H1 (cell line): ENCODE measurements at regions not wholly inside any gene's neighbourhood (a gene's known extent, or its start where the extent isn't known, plus 50 kb on each side); places are given as distances from the start of the nearest gene placed in this dataset.

Source experiments
- CTCF ChIP-seq, 3 experiments: IDR thresholded peaks; 1 replicate in 2 of 3; 2 replicates in 1 of 3; pipeline versions ENCODE4 v1.5.1 to v1.6.1; 2011; ENCODE audit warnings: low read length in 3 of 3, mild to moderate bottlenecking in 3 of 3, inconsistent platforms in 2 of 3, low read depth in 1 of 3, moderate library complexity in 1 of 3; ENCODE audit not compliant: insufficient read depth in 1 of 3; ENCODE audit errors: control extremely low read depth in 1 of 3
- EZH2 ChIP-seq: fragments of 200-600 bp; sonication (generic); IDR thresholded peaks from 2 replicates; pipeline ENCODE4 v1.7.1; 2012; ENCODE audit warnings: low read depth, mild to moderate bottlenecking, moderate library complexity, low read length, inconsistent platforms; ENCODE audit not compliant: severe bottlenecking
- FOSL1 ChIP-seq: IDR thresholded peaks from 2 replicates; pipeline ENCODE4 v1.6.1; 2011; ENCODE audit warnings: mild to moderate bottlenecking, low read depth, low read length, moderate library complexity; ENCODE audit not compliant: insufficient read depth
- HDAC6 ChIP-seq: IDR thresholded peaks from one replicate; pipeline ENCODE4 v1.7.1; 2012; ENCODE audit warnings: low read depth, mild to moderate bottlenecking, inconsistent platforms, low read length, moderate library complexity
- JUND ChIP-seq: IDR thresholded peaks from 2 replicates; pipeline ENCODE4 v1.6.1; 2011; ENCODE audit warnings: mild to moderate bottlenecking, improper control_type of control experiment, low read length
- PHF8 ChIP-seq: fragments of 200-600 bp; sonication (generic); conservative IDR thresholded peaks from 2 replicates; pipeline ENCODE4 v1.7.1; 2012; ENCODE audit warnings: low read depth, mild to moderate bottlenecking, inconsistent platforms, low read length, moderate library complexity
- POLR2A ChIP-seq, 2 experiments: IDR thresholded peaks; 1 replicate in 1 of 2; 2 replicates in 1 of 2; pipeline ENCODE4 v1.6.1; 2011; ENCODE audit warnings: low read depth in 2 of 2, low read length in 2 of 2, mild to moderate bottlenecking in 2 of 2; ENCODE audit errors: control extremely low read depth in 1 of 2
- POLR2AphosphoS5 ChIP-seq: IDR thresholded peaks from 2 replicates; pipeline ENCODE4 v1.6.1; 2011; ENCODE audit warnings: low read depth, low read length
- RBBP5 ChIP-seq: IDR thresholded peaks from 2 replicates; pipeline ENCODE4 v1.7.1; 2012; ENCODE audit warnings: low read depth, mild to moderate bottlenecking, inconsistent platforms, low read length, moderate library complexity, borderline replicate concordance
- SAP30 ChIP-seq: fragments of 300-600 bp; sonication (generic); IDR thresholded peaks from 2 replicates; pipeline ENCODE4 v1.7.1; 2012; ENCODE audit warnings: low read length, moderate library complexity, mild to moderate bottlenecking, inconsistent platforms; ENCODE audit not compliant: insufficient read depth, insufficient replicate concordance
- SIX5 ChIP-seq: IDR thresholded peaks from 2 replicates; pipeline ENCODE4 v1.6.1; 2011; ENCODE audit warnings: mild to moderate bottlenecking, low read depth, low read length
- ZNF274 ChIP-seq: IDR thresholded peaks from 2 replicates; pipeline ENCODE4 v1.7.0; 2012; ENCODE audit warnings: low read length, borderline replicate concordance; ENCODE audit errors: extremely low read depth
- TF ChIP-seq, protein P1 (sequence below): IDR thresholded peaks from 2 replicates; pipeline ENCODE4 v1.6.1; 2012; ENCODE audit warnings: inconsistent platforms
- TF ChIP-seq, protein P2 (sequence below): IDR thresholded peaks from 2 replicates; pipeline ENCODE4 v1.6.1; 2012; ENCODE audit warnings: inconsistent platforms

- TF ChIP-seq HDAC6 (no peak), SAP30 (no peak), CTCF (IDR thresholded peaks at IDR 0.05; ENCODE audit: control extremely low read depth in 1 of 3, insufficient read depth in 1 of 3, low read depth in 1 of 3, low read length in 3 of 3) (no peak), FOSL1 (no peak), SIX5 (no peak), POLR2A (IDR thresholded peaks at IDR 0.05; ENCODE audit: control extremely low read depth in 1 of 2, low read depth in 2 of 2, low read length in 2 of 2) (no peak), POLR2AphosphoS5 (no peak), PHF8 (no peak), ZNF274 (no peak), JUND (no peak), EZH2 (no peak), RBBP5 (no peak)
- TF ChIP-seq, protein P1, sequence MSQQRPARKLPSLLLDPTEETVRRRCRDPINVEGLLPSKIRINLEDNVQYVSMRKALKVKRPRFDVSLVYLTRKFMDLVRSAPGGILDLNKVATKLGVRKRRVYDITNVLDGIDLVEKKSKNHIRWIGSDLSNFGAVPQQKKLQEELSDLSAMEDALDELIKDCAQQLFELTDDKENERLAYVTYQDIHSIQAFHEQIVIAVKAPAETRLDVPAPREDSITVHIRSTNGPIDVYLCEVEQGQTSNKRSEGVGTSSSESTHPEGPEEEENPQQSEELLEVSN = no peak
- TF ChIP-seq, protein P2, sequence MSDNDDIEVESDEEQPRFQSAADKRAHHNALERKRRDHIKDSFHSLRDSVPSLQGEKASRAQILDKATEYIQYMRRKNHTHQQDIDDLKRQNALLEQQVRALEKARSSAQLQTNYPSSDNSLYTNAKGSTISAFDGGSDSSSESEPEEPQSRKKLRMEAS = no peak
These were observed 214.9 kb upstream of the CST7 start for GRCh38 chr20:24734139-24734538.
